Smooth muscle cell (in vitro differentiated cells): ENCODE measurements at regions not wholly inside any gene's neighbourhood (a gene's known extent, or its start where the extent isn't known, plus 50 kb on each side); places are given as distances from the start of the nearest gene placed in this dataset.

Experiments used
- DNase-seq: peaks from one replicate; lab custom pipeline; 2025; ENCODE audit not compliant: unreplicated experiment; lab: John Stamatoyannopoulos, UW
- H2AFZ ChIP-seq: fragments of 200-600 bp; sonication (generic); 2 replicates; pipeline ENCODE4 v1.6.0; 2016; ENCODE audit warnings: antibody characterized with exemption, low read depth, mild to moderate bottlenecking
- H3F3A ChIP-seq: fragments of 200-600 bp; sonication (generic); 2 replicates; pipeline ENCODE4 v1.6.0; 2017; ENCODE audit warnings: antibody characterized with exemption, low read depth
- H3K27ac ChIP-seq: fragments of 200-600 bp; sonication (generic); 2 replicates; pipeline ENCODE4 v1.5.1; 2016; ENCODE audit warnings: low read depth, mild to moderate bottlenecking
- H3K27me3 ChIP-seq: fragments of 200-600 bp; sonication (generic); 2 replicates; pipeline ENCODE4 v1.6.1; 2016; ENCODE audit warnings: low read depth, mild to moderate bottlenecking
- H3K36me3 ChIP-seq: fragments of 200-600 bp; sonication (generic); 2 replicates; pipeline ENCODE4 v1.5.1; 2016; ENCODE audit warnings: low read depth
- H3K4me1 ChIP-seq: fragments of 200-600 bp; sonication (generic); 2 replicates; pipeline ENCODE4 v1.5.1; 2016; ENCODE audit warnings: low read depth
- H3K4me2 ChIP-seq: fragments of 200-600 bp; sonication (generic); 2 replicates; pipeline ENCODE4 v1.6.0; 2016; ENCODE audit warnings: mild to moderate bottlenecking
- H3K4me3 ChIP-seq: fragments of 200-600 bp; sonication (generic); 2 replicates; pipeline ENCODE4 v1.5.1; 2016; ENCODE audit warnings: mild to moderate bottlenecking
- H3K79me2 ChIP-seq: fragments of 200-600 bp; sonication (generic); 2 replicates; pipeline ENCODE4 v1.6.0; 2016; ENCODE audit warnings: low read depth, mild to moderate bottlenecking
- H3K9ac ChIP-seq: fragments of 200-600 bp; sonication (generic); 2 replicates; pipeline ENCODE4 v1.6.0; 2016; ENCODE audit warnings: low read depth
- H3K9me3 ChIP-seq: fragments of 200-600 bp; sonication (generic); replicated peaks from 2 replicates; pipeline ENCODE4 v1.5.1; 2016; ENCODE audit warnings: low read depth
- H4K20me1 ChIP-seq: fragments of 200-600 bp; sonication (generic); 2 replicates; pipeline ENCODE4 v1.6.0; 2016; ENCODE audit warnings: low read depth
- CTCF ChIP-seq: fragments of 200-600 bp; sonication (generic); IDR thresholded peaks from 2 replicates; pipeline ENCODE4 v1.5.1; 2017; ENCODE audit warnings: borderline replicate concordance, mild to moderate bottlenecking, antibody characterized with exemption; ENCODE audit not compliant: insufficient read depth, poor library complexity, severe bottlenecking
- WGBS: methylation state at CpG from one replicate; pipeline ENCODE4 v1.1.7; 2016; ENCODE audit warnings: low lambda C conversion rate; 5-methylcytosine and 5-hydroxymethylcytosine counted together

- Histone ChIP-seq H4K20me1 (no peaks in the 10 kb centered on the region), H3K4me1 (no peaks in the 10 kb centered on the region), H3K27me3 (peaks cover 9% of the 10 kb centered on the region), H3K36me3 (no peaks in the 10 kb centered on the region), H3K9ac (no peak overlapping the region), H3K9me3 (no peaks in the 10 kb centered on the region), H3K27ac (no peak overlapping the region), H3F3A (no peaks in the 10 kb centered on the region), H2AFZ (no peak overlapping the region), H3K4me2 (no peak overlapping the region), H3K79me2 (no peaks in the 10 kb centered on the region), H3K4me3 (no peak overlapping the region)
- TF ChIP-seq CTCF, result no peak
- 83% methylated on average over 1 of the region's 1 CpG for WGBS
- no peak for DNase-seq
Observed at GRCh38 chr9:120110520-120110919, 469.4 kb downstream of the CDK5RAP2 start.

- H2AFZ ChIP-seq, result no peak overlapping the region
- no peak for DNase-seq
- H3K79me2 ChIP-seq, result no peaks in the 10 kb centered on the region
- H4K20me1 ChIP-seq, result no peaks in the 10 kb centered on the region
- WGBS, result 49% methylated on average over 3 of the region's 3 CpGs
- no peaks in the 10 kb centered on the region for H3F3A ChIP-seq
- H3K9me3 ChIP-seq, result no peaks in the 10 kb centered on the region
- H3K4me2 ChIP-seq, result no peak overlapping the region
- H3K27me3 ChIP-seq, result peaks cover 13% of the 10 kb centered on the region
- TF ChIP-seq CTCF, result no peak
- H3K4me3 ChIP-seq, result no peak overlapping the region
- H3K4me1 ChIP-seq, result no peaks in the 10 kb centered on the region
- no peak overlapping the region for H3K9ac ChIP-seq
- H3K36me3 ChIP-seq, result no peaks in the 10 kb centered on the region
- no peak overlapping the region for H3K27ac ChIP-seq
Observed at GRCh38 chr9:120109242-120109641, 470.7 kb downstream of the CDK5RAP2 start.

GRCh38 chr9:120107138-120107537 is 472.8 kb downstream of the CDK5RAP2 start:
- Histone ChIP-seq H3K9me3 (no peaks in the 10 kb centered on the region), H3K4me3 (no peak overlapping the region), H3F3A (no peaks in the 10 kb centered on the region), H4K20me1 (no peaks in the 10 kb centered on the region), H3K27me3 (peaks cover 13% of the 10 kb centered on the region), H3K4me2 (no peak overlapping the region), H3K79me2 (no peaks in the 10 kb centered on the region), H3K4me1 (no peaks in the 10 kb centered on the region), H3K27ac (no peak overlapping the region), H2AFZ (no peak overlapping the region), H3K9ac (no peak overlapping the region), H3K36me3 (no peaks in the 10 kb centered on the region)
- no peak for DNase-seq
- no peak for TF ChIP-seq CTCF
- WGBS, result 89% methylated on average over 1 of the region's 1 CpG

GRCh38 chr9:120104771-120105170 is 475.2 kb downstream of the CDK5RAP2 start:
- Histone ChIP-seq H3K9ac (no peak overlapping the region), H3F3A (no peaks in the 10 kb centered on the region), H3K27ac (no peak overlapping the region), H3K4me1 (no peaks in the 10 kb centered on the region), H3K4me2 (no peak overlapping the region), H4K20me1 (no peaks in the 10 kb centered on the region), H3K4me3 (no peak overlapping the region), H3K79me2 (no peaks in the 10 kb centered on the region), H3K9me3 (no peaks in the 10 kb centered on the region), H3K27me3 (peaks cover 13% of the 10 kb centered on the region), H3K36me3 (no peaks in the 10 kb centered on the region), H2AFZ (no peak overlapping the region)
- TF ChIP-seq CTCF, result no peak
- DNase-seq, result no peak
- 87% methylated on average over 6 of the region's 6 CpGs for WGBS
